Peyer's patch (tissue), 4 donors: ENCODE measurements at regions not wholly inside any gene's neighbourhood (a gene's known extent, or its start where the extent isn't known, plus 50 kb on each side); places are given as distances from the start of the nearest gene placed in this dataset.

Experiments
- CTCF ChIP-seq, 6 experiments: fragments of 450-650 bp in 4 of 6; fragments of 200-600 bp in 2 of 6; sonication (generic) in 1 of 6; IDR thresholded peaks; one replicate each; pipeline ENCODE4 v1.5.1; 2017 to 2019; ENCODE audit warnings: antibody characterized with exemption in 6 of 6, mild to moderate bottlenecking in 3 of 6, moderate library complexity in 1 of 6
- POLR2A ChIP-seq, 2 donors: fragments of 450-650 bp; IDR thresholded peaks; one replicate each; pipeline ENCODE4 v1.5.1; 2017; ENCODE audit warnings: antibody characterized with exemption in 2 of 2, mild to moderate bottlenecking in 2 of 2, moderate library complexity in 2 of 2

DNA sequence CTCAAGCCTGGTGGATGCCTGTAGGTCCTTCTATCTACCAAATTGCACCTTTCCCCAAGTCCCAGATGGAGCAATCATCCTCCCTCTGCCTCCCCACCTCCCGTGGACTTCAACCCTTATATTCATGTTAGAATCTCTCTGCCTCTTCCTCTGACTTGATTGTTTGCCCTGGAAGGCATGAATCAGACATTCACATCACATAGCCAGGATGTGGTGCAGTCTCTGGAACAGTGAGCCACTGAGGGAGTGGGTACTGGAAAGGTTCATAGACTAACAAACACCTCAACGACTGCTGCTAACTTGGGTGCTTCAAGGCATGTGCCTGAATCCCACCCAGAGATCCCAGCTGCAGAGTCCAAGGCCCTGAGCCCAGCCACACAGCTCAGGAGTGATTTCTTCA, 494.0 kb downstream of the TNS3 start:
- TF ChIP-seq CTCF (IDR thresholded peaks at IDR 0.05) (no peak), POLR2A (IDR thresholded peaks at IDR 0.05) (no peak)
